Choroid plexus epithelial cell (primary cell): ENCODE measurements at regions not wholly inside any gene's neighbourhood (a gene's known extent, or its start where the extent isn't known, plus 50 kb on each side); places are given as distances from the start of the nearest gene placed in this dataset.

Experiments used
- DNase-seq: peaks from one replicate; pipeline ENCODE4 v3.0.0-alpha.2; 2010; ENCODE audit warnings: low read depth
- H3K4me3 ChIP-seq: 2 replicates; pipeline ENCODE4 v1.5.1; 2011; ENCODE audit warnings: low read depth, mild to moderate bottlenecking, control low read depth, low read length, moderate library complexity
- CTCF ChIP-seq: conservative IDR thresholded peaks from 2 replicates; pipeline ENCODE4 v1.5.1; 2011; ENCODE audit warnings: low read depth, mild to moderate bottlenecking, control low read depth, inconsistent platforms, low read length, moderate library complexity

GRCh38 chr6:110552076-110552475 is 75.7 kb upstream of the SLC22A16 start:
- no peak for TF ChIP-seq CTCF
- H3K4me3 ChIP-seq = no peak overlapping the region
- DNase-seq = no peak

- no peak overlapping the region for H3K4me3 ChIP-seq
- no peak for TF ChIP-seq CTCF
- DNase-seq = no peak
Observed at GRCh38 chr6:110551088-110551487, 74.7 kb upstream of the SLC22A16 start.

GRCh38 chr6:110550353-110550752 is 73.9 kb upstream of the SLC22A16 start:
- no peak for TF ChIP-seq CTCF
- H3K4me3 ChIP-seq = no peak overlapping the region
- no peak for DNase-seq

- no peak for TF ChIP-seq CTCF
- H3K4me3 ChIP-seq = no peak overlapping the region
- no peak for DNase-seq
Observed at GRCh38 chr6:110549277-110549676, 72.9 kb upstream of the SLC22A16 start.

GRCh38 chr6:110548110-110548847 is 71.9 kb upstream of the SLC22A16 start:
- DNase-seq = no peak
- no peak overlapping the region for H3K4me3 ChIP-seq
- no peak for TF ChIP-seq CTCF

GRCh38 chr6:110547266-110547964 is 71.0 kb upstream of the SLC22A16 start:
- H3K4me3 ChIP-seq = no peak overlapping the region
- peak; percentile 39 for DNase-seq
- no peak for TF ChIP-seq CTCF
